IPS-11a (cell line): ENCODE measurements at regions not wholly inside any gene's neighbourhood (a gene's known extent, or its start where the extent isn't known, plus 50 kb on each side); places are given as distances from the start of the nearest gene placed in this dataset.
"Not testable (repeated sequence)": the region's sequence is repeated elsewhere in the genome, so short reads cannot be mapped to it uniquely, and the experiment has no call there.

Experiments
- H3K4me3 ChIP-seq: one replicate; pipeline ENCODE4 v1.5.1; 2013; ENCODE audit warnings: low read depth, low read length, control low read depth

DNA sequence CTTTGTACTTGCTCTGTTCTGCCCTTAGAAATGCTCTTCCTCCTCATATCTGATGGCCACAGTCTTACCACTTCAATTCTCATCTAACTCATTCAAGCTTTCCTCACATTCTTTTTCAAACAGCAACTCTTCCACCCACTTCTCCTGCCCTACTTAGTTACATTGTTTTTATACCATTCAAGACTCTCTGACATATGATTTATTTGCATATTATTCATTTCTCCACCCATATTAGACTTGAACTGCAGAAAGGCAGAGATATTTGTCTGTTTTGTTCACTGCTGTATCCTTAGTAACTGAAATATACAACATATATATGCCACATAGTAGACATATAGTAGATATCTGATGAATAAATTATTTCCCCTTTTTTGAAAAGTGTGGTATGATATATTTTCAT is 95.5 kb upstream of the DCN start:
- no peak overlapping the region for H3K4me3 ChIP-seq

DNA sequence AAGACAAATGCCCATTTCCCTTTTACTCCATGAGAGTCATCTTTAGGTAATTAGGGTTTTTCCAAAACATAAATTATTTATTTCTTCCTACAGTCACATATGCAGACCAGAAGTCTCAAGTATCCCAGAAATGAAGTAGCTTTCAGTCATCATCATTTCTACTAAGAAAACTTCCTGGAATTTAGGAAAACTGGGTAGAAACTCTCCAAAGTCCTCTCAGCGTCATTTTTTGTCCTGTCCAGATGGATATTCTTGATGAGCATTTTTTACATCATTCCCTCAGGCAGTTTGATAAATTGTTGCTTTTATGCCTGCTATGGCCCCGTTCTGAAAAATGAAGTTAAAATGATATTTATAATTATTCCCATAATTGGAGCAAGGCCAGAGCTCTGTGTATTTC is 93.9 kb upstream of the DCN start:
- H3K4me3 ChIP-seq, result no peak overlapping the region

DNA sequence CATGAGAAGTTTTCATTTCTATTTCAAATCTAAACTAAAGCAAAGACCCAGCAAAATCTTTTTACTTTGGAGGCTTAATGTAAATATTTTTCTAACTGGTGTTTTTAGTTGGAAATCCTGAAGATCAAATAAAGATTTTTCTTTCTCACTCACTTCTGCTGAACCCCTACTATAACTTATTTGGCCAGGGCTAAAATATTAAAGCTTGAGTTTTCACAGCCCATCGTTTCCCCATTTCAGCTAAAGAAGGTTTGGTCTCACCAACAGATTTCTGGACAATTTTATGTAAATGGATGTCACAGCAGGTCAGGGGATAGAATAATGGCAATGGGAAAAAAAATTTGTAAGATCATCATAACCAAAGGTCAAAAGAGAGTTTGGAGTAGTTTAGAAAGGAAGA is 92.7 kb upstream of the DCN start:
- H3K4me3 ChIP-seq, result no peak overlapping the region

DNA sequence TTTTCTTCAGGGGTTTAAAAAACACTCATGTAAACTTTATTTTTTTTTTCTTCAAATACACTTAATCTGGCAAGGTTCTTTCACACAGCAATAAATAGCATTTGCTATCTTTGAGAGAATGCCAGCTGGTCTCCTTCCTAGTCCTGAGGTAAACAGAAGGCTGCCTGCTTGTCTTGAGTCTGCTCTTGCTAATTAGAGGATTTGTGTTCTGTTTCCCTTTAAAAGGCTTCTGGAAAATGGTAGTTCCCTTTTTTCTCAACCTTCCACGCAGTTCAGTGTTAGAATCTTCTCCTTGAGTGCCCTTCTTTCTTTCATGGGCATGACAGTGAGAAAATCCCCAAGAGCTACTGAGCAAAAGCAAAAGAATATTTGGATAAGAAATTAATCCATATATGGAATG is 92.3 kb upstream of the DCN start:
- no peak overlapping the region for H3K4me3 ChIP-seq

DNA sequence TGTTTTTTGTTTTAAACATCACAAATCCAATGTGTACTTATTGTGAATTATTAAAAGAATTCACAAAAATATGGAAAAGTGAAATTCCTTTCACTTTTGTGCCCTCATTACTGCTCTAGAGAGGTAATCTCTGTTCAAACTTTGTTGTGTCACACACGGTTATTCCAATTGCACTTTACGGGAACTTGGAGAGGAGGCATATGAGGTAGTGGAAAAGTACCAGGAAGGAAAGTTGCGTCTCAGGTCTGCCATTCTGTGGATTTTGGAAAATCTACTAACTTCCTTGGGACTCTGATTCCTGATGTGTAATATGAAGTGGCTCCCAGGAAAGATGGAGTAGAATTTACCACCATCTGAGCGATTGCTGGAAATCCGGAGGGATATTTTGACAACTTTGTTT is 90.9 kb upstream of the DCN start:
- no peak overlapping the region for H3K4me3 ChIP-seq

DNA sequence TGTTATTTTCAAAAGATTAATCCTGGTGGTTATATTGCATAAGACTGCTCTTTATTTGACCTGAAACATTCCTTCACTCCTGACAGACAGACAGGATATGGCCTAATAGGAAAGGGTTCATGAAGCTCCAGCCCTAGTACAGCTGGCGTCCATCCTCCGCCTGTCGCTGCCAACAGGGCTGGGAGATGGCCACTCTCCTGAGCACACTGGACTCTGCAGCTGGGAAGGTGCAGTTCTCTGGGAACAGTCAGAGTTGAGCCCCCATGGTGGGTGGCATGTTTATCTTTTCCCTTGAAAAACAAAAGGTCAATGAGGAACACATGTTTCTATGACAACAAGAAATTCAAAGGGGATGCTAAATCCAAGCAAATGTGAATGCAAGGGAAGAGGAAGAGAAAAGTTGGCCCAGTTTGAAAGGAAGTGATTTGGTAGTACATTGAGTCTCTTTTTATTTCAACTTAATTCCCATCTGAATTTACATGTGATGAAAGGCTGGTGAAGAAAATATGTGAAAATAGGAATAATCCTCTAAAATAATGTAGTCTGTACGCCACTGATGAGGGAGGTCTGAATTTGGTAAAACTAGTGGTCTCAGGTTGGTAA is 89.9 kb upstream of the DCN start:
- no peak overlapping the region for H3K4me3 ChIP-seq

DNA sequence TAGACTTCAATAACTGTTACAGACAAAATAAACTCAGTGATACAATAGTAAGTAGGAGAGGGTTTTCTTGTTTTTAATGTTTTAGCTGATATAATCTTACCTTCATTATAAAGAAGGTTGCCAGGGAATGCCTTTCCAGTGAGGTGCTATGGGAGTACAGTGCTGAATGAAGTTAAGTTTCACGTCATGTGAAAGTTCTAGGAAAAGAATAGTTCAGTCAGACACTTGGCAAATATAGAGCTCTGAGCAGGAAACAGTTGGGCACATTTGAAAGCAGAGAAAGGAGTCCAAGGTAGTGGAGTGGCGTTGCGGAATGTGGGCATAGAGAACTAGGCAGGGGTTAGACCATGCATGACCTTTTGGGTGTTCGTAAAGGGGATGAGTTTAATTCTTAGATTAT is 88.6 kb upstream of the DCN start:
- no peak overlapping the region for H3K4me3 ChIP-seq

DNA sequence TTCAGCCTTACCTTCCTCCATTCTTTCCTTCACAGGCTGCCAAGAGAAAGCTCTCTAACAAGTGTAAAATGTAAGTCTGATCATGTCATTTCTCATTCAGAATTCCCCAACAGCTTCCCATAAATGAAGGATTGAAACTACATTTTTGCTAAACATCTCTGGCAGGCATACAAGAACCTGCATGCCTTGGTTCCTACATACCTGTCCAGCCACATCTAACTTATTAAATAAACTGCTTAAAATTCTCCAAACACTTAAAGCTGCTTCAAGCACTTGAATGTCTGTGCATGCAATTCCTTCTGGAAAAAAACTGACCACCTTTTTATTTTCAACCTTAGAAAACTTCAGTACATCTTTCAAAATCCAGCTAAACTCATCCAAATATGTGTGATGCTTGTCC is 84.4 kb upstream of the DCN start:
- H3K4me3 ChIP-seq, result no peak overlapping the region

DNA sequence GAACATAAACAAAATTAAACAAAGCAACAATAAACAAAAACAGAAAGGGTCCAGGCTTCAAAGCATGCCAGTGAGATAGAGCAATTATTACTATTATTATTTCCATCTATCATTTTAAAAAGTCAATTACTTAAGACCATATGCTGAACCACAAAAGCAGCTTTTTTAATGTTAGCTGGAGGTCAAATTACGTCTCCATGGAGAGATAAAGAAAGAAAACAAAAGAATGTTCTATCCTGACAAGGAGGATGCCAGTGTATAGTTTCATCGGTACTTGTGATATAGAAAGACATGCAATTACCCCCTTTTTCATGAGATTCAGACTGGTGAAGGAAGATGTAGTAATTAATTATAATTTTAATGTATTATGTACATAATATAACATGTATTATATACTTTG is 81.6 kb upstream of the DCN start:
- H3K4me3 ChIP-seq, result no peak overlapping the region

DNA sequence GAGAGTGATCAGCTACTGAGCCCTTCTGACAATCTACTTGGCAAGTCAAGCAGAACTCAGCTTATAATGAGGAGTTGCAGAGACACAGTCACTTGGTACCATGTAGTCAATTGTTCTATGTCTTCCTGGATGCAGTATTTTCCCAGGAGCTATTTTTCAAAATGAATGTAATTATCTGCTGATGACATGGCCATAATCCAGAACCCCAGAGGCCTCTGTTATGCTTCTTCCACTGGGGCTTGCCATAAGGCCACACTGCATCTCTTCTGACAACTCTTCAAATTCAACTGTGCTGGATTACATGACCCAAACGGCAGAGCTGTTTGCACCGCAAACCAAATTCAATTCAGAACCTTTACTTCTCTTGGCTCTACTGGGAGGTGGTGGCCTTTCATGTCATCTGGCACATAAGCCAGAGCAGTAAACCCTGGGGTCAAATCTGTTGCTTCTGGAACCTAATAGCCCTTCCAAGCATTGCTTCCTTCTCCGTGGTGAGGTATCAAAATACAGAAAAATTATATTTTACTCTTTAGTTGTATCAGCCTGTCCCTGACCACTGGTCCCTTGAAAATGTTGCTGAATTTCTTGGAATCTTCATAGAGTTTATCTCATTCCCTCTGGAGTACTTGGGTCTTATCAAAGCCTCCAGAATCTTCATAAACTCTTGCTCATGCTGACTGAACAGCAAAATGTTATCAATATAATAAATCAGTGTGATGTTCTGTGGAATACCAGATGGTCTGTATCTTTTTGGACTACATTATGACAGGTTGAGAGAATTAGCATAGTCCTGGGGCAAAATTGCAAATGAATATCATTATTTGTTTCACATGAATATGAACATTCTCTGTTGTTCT is 79.4 kb upstream of the DCN start:
- H3K4me3 ChIP-seq, result no peak overlapping the region

DNA sequence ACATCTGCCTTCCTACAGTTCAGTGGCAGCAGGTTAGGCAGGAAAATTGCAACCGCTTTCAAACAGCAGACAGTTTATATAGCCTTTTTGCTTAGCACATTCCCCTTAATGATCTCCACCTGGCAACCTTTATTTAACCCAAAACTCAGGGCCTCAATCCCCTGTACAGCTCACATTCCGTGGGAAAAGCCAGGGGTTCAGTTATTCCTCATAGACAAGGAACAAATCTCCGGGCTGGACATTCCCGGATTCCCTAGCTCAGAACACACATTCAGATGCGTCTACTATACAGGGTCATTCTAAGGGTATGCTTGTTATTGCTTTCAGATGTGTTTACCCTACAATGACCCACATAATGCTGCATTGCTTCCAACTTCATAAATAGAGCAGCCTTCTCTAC is 73.8 kb upstream of the DCN start:
- no peak overlapping the region for H3K4me3 ChIP-seq

DNA sequence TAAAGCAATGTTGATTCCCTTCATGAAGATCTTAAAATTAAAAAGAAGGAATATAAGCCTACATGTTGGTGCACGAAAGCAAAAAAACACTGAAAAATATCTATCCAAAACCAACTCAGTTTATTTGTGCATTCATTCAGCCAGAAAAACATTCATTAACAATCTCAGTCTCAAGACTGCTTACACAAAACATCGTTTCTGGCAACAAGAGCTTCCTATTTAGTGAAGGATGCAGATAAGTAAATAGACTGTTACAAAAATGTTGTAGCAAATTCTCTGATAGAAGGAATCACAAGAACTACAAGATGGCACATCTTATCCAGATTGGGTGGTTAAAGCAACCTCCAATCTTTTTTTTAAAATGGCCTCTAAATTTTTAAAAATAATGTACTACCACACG is 69.7 kb upstream of the DCN start:
- H3K4me3 ChIP-seq, result no peak overlapping the region

DNA sequence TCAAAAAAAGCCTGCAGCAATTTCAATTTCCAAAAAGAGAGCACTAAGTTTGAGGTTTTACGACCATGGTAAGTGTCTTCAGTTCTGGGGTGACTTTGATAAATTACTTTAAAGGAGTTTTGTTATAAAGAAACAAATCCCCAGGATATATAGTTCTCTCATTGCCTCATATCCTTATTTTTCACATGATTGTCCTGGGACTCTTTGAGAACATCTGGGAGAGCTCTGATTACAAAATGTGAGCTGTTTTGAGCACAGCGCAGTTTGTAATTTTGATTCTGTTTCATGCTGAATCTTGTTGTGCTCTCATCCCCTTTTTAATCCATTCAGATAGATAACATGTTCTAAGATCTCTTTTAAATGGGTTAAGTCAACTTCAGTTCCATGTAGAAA is 67.7 kb upstream of the DCN start:
- no peak overlapping the region for H3K4me3 ChIP-seq

DNA sequence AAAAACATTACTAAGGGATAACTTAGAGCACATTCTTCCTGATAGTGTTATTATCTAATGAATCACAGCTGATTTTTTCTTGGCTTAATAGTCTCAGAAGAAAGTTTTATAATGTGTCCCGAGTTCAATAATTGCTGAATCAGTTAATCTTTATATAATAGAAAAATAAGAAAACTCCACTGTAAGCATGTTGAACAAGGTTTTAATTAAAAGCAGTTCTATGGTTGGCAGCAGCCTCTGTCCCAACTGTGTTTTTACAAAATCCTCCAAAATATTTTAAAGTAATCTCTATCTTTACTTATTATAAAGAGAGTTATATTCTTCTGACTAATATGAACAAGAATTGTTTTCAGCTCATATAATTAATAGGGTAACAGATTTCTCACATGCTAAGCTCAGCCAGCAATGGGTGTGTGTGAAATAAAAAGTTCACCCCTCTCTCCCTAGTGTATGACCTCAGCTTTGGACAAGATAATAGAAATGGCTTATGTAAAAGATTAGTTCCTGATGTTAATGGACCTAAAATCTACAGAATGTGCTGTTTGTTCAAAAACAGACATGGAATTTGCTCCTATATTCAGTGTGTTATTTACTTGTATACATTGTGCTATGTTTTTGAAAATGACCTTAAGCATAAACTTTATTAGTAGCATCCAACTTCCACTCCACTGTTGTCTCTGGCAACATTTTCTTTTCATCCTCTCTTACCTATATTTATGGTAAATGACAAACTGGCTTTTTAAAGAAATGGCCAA is 67.1 kb upstream of the DCN start:
- H3K4me3 ChIP-seq, result no peak overlapping the region

DNA sequence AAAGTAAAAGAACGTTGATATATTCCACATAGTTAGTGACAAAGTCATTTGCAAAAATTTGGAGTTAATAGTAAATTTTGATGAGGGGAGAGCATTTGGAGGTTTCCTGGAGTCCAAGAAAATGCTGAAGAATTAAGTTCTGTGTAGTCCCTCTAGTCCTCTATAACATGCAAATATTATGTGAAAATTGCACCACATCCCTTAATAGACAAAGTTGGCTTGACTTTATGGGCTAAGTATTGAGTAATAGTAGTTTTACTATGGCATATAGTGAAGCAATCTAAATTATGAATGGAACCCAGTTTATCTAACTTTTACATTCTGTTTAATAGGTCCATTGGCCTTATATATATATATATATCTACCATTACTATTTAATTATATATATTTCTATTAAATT is 66.4 kb upstream of the DCN start:
- no peak overlapping the region for H3K4me3 ChIP-seq

DNA sequence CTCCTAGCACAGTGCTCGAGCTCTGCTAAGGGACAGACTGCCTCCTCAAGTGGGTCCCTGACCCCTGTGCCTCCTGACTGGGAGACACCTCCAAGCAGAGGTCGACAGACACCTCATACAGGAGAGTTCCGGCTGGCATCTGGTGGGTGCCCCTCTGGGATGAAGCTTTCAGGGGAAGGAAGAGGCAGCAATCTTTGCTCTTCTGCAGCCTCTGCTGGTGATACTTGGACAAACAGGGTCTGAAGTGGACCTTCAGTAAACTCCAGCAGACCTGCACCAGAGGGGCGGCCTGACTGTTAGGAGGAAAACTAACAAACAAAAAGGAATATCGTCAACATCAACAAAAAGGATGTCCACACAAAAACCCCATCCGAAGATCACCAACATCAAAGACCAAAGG is 60.6 kb upstream of the DCN start:
- H3K4me3 ChIP-seq, result not testable (repeated sequence)

DNA sequence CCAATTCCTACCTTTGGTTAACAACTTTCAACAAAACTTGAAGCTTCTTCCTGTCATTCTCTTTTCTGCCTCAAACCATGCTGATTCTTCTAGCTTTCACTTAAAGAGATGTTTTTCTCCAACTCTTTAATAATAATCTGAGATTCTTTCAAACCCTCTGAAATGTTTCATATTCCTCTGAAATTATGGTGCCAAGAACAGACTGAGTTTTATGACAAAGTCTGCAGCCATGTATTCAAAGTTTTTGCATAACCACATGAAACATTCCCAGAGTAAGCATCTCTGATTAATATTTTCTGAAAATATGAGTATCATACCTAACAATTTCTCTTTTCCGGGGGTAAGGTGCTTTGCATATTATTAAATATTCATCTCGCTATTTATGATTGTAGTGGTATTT is 59.1 kb upstream of the DCN start:
- H3K4me3 ChIP-seq, result no peak overlapping the region

DNA sequence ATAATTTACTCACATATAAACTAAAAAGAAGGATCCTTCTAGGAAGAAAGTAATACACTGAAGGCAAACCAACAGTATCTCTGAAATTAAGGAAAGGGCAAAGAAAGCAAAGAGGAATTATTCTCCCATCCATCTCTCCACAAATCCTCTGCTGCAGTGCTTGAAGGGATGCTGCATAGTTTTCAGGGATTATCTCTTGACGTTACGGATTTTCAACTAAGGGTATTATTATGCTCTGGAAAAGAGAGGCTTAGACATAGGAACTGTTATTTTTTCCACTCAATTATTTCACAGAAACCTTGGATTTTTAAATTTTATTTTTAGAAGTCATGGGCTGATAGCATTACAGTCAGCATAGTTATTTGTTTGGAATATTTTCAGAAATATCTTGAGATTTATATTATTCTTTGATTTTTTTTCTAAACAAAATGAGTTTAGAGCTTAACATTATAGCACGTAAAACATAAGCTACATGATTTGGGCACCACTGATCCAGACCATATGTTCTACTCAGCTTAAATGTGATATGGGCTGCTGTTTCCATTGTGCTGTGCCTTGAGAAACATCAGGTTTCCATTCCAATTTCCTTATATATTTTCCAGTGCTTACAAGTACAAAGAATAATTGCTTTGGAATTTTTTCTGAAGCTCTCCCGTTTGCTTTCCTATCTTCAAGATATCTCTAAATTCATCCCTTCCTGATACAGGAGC is 57.9 kb upstream of the DCN start:
- H3K4me3 ChIP-seq, result no peak overlapping the region

DNA sequence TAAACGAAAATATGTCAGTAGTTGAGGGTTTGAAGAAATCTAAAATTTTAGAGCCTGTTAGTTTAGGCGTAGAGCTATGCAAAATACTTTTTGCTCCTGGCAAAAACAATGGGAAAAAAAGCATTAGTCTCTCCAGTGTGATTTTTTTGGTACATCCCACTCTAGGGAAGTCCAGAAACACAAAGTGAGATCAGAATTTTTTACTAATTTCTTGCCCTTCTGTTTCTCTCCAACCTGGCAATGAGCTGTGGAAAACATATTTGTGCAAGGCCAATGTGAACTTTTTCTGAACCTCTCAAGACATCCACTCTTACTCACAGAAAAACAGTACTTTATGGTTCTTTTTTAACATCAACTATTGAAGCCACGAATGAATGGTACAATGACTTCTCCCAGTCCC is 56.9 kb upstream of the DCN start:
- H3K4me3 ChIP-seq, result no peak overlapping the region
